Activated B cell treated with CpG ODN at 0.5 μM for 24 hours (primary cell): ENCODE measurements at regions not wholly inside any gene's neighbourhood (a gene's known extent, or its start where the extent isn't known, plus 50 kb on each side); places are given as distances from the start of the nearest gene placed in this dataset.

Source experiments
- ATAC-seq: fragments of 200-7000 bp; cut with Tn5 transposase; one replicate; pipeline ENCODE4 v1.10.0; 2021; ENCODE audit warnings: low read depth, mild to moderate bottlenecking, moderate library complexity
- CTCF ChIA-PET: fragments of 350-600 bp; sonication (Branson Sonifier 250); formaldehyde crosslinking; loops from one replicate; lab custom pipeline; 2021; ENCODE audit warnings: antibody characterized with exemption; lab: Charles Lee
- POLR2A ChIA-PET: fragments of 350-600 bp; sonication (Branson Sonifier 250); formaldehyde crosslinking; loops from one replicate; lab custom pipeline; 2021; ENCODE audit warnings: antibody characterized with exemption; lab: Charles Lee
- DNase-seq: peaks from one replicate; pipeline ENCODE4 v3.0.0; 2022
- H3K27ac Mint-ChIP-seq: one replicate; pipeline ENCODE4 v1.8.0; 2020; ENCODE audit warnings: mixed read lengths
- H3K27me3 Mint-ChIP-seq: one replicate; pipeline ENCODE4 v1.8.0; 2021; ENCODE audit warnings: mixed read lengths
- H3K36me3 Mint-ChIP-seq: one replicate; pipeline ENCODE4 v1.8.0; 2021; ENCODE audit warnings: low read depth, mixed read lengths
- H3K4me1 Mint-ChIP-seq: one replicate; pipeline ENCODE4 v1.8.0; 2021; ENCODE audit warnings: mixed read lengths
- H3K4me3 Mint-ChIP-seq: one replicate; pipeline ENCODE4 v1.8.0; 2020; ENCODE audit warnings: mild to moderate bottlenecking, mixed read lengths
- H3K9me3 Mint-ChIP-seq: one replicate; pipeline ENCODE4 v1.8.0; 2020; ENCODE audit warnings: mixed read lengths
- CTCF ChIP-seq: fragments of 200-600 bp; IDR thresholded peaks from one replicate; pipeline ENCODE4 v1.8.0; 2022; ENCODE audit warnings: antibody characterized with exemption, mild to moderate bottlenecking
- intact Hi-C: fragments of 100-400 bp; cut with micrococcal nuclease; formaldehyde crosslinking; loops from one replicate; pipeline ENCODE4 v1.15.1; 2024

- Mint-ChIP-seq H3K4me1 (no peaks in the 10 kb centered on the region), H3K27me3 (peaks cover 6% of the 10 kb centered on the region), H3K9me3 (peaks cover 6% of the 10 kb centered on the region), H3K36me3 (no peaks in the 10 kb centered on the region), H3K27ac (no peak overlapping the region), H3K4me3 (no peak overlapping the region)
- TF ChIP-seq CTCF = no peak
- ChIA-PET CTCF (no interaction called here), POLR2A (no interaction called here)
- DNase-seq = no peak
- ATAC-seq = no peak
- intact Hi-C loops = no loop called here
These were observed 83.1 kb upstream of the KCNK1 start for GRCh38 chr1:233530665-233531386.

GRCh38 chr1:233540816-233541215, 73.1 kb upstream of the KCNK1 start:
- CTCF ChIA-PET = no interaction called here
- ATAC-seq (no peak), DNase-seq (no peak)
- POLR2A ChIA-PET = no interaction called here
- H3K27ac Mint-ChIP-seq = no peak overlapping the region
- H3K9me3 Mint-ChIP-seq = peaks cover 4% of the 10 kb centered on the region
- H3K4me3 Mint-ChIP-seq = no peak overlapping the region
- no peaks in the 10 kb centered on the region for H3K36me3 Mint-ChIP-seq
- no peaks in the 10 kb centered on the region for H3K4me1 Mint-ChIP-seq
- TF ChIP-seq CTCF = no peak
- no peaks in the 10 kb centered on the region for H3K27me3 Mint-ChIP-seq
- intact Hi-C loops = no loop called here

- no peaks in the 10 kb centered on the region for H3K27me3 Mint-ChIP-seq
- no peaks in the 10 kb centered on the region for H3K36me3 Mint-ChIP-seq
- intact Hi-C loops = no loop called here
- TF ChIP-seq CTCF = no peak
- ATAC-seq (no peak), DNase-seq (no peak)
- POLR2A ChIA-PET = no interaction called here
- no peak overlapping the region for H3K27ac Mint-ChIP-seq
- no peaks in the 10 kb centered on the region for H3K4me1 Mint-ChIP-seq
- CTCF ChIA-PET = no interaction called here
- peaks cover 4% of the 10 kb centered on the region for H3K9me3 Mint-ChIP-seq
- H3K4me3 Mint-ChIP-seq = no peak overlapping the region
These were observed 70.3 kb upstream of the KCNK1 start for GRCh38 chr1:233543338-233544255.

- Mint-ChIP-seq H3K27ac (no peak overlapping the region), H3K9me3 (peaks cover 4% of the 10 kb centered on the region), H3K27me3 (no peaks in the 10 kb centered on the region), H3K36me3 (no peaks in the 10 kb centered on the region), H3K4me3 (no peak overlapping the region), H3K4me1 (no peaks in the 10 kb centered on the region)
- POLR2A ChIA-PET = no interaction called here
- intact Hi-C loops = no loop called here
- no peak for TF ChIP-seq CTCF
- DNase-seq (no peak), ATAC-seq (no peak)
- CTCF ChIA-PET = no interaction called here
These were observed 69.6 kb upstream of the KCNK1 start for GRCh38 chr1:233544304-233544703.

GRCh38 chr1:233547726-233548125, 66.2 kb upstream of the KCNK1 start:
- no peak for TF ChIP-seq CTCF
- Mint-ChIP-seq H3K4me1 (no peaks in the 10 kb centered on the region), H3K4me3 (no peak overlapping the region), H3K36me3 (no peaks in the 10 kb centered on the region), H3K27ac (no peak overlapping the region), H3K27me3 (no peaks in the 10 kb centered on the region), H3K9me3 (no peaks in the 10 kb centered on the region)
- no peak for DNase-seq
- ChIA-PET CTCF (no interaction called here), POLR2A (no interaction called here)
- no peak for ATAC-seq
- intact Hi-C loops = no loop called here
